Left cardiac atrium (tissue), 4 donors: ENCODE measurements at regions not wholly inside any gene's neighbourhood (a gene's known extent, or its start where the extent isn't known, plus 50 kb on each side); places are given as distances from the start of the nearest gene placed in this dataset.
"Not testable (repeated sequence)": the region's sequence is repeated elsewhere in the genome, so short reads cannot be mapped to it uniquely, and the experiment has no call there.

Source experiments
- ATAC-seq, 2 donors: fragments of 200-7000 bp; cut with Tn5 transposase; one replicate each; pipeline ENCODE4 v1.9.1; 2020; ENCODE audit warnings: mild to moderate bottlenecking in 2 of 2, moderate library complexity in 2 of 2
- DNase-seq: peaks from one replicate; pipeline ENCODE4 v3.0.0-alpha.2; 2020
- intact Hi-C, 2 donors: fragments of 100-400 bp; cut with DNase I; formaldehyde crosslinking; loops; one replicate each; pipeline versions ENCODE4 v1.14.1 to v1.15.1; 2022 to 2023
- donor health status: DM: no; HTN: yes; CAD: no.
- donor health status: DM: no; HTN: yes; CAD: no; lungs with severe emphysema.
- donor health status: DM: yes; HTN: yes; CAD: no.
- donor health status: Dilated cardiomyopathy.

DNA sequence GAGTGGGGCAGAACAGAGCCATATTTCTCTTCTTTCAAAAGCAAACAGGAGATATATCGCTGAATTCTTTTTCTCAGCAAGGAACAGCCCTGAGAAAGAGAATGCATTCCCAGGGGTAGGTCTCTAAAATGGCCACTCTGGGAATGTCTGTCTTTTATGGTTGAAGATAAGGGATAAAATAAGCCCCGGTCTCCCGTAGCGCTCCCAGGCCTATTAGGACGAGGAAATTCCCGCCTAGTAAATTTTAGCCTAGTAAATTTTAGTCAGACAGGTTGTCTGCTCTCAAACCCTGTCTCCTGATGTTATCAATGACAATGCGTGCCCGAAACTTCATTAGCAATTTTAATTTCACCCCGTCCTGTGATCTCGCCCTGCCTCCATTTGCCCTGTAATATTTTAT, 73.9 kb upstream of the WIPF1 start:
- intact Hi-C loops, ATAC-seq, DNase-seq: not testable (repeated sequence)

DNA sequence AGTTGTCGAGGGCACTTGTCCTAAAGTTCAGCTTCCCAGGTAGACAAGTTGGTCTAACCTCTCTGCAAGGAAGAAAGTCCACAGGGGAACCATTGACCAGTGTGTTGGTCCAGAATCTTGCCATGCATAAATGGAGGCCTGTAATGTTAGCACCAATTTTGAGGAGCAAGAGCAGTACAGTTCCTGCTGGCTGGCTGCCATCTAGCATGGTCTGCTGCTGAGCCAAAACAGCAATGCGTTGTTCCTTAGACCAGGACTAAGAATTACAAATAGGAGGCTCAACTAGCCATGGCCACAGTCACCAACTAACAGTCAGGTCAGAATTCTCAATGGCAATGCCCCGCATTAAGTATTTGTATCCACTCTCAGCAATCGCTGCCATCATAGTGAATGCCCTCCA, 72.8 kb upstream of the WIPF1 start:
- no peak for ATAC-seq
- intact Hi-C loops, result no loop called here
- no peak for DNase-seq

DNA sequence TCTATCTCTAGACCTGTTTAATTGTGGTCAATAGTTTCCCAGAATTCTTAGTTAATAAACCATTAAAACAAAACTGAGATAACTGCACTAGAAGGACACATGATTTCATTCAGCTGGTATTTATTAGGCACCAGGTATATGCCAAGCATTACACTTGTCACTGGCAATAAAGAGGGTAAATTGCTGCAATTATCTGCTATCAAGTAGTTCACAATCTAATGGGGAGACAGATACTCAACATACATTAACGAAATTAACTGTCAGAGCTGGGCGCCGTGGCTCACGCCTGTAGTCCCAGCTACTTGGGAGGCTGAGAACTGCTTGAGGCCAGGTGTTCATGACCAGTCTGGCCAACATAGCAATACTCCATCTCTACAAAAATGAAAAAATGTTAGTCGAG, 71.7 kb upstream of the WIPF1 start:
- intact Hi-C loops, result no loop called here
- ATAC-seq, result no peak
- no peak for DNase-seq

DNA sequence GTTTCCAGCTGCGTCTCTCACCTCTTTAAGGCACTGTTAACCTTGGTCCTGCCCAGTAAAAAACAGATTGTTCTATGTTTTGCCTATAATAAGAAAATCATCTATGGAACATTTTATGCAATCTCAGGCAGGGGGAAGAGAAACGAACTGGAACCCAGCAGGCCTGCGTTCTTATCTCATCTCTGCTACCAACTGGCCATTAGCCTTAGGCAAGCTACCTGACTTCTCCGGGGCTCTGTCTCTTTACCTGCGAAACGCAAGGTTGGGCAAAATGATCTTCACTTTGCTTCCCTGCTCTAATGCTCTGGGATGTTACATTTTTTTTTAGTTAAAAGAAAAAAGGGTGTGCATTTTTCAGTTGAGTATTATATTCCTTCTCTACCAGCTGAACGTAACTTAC, 70.5 kb upstream of the WIPF1 start:
- no peak for DNase-seq
- no peak for ATAC-seq
- intact Hi-C loops, result no loop called here

DNA sequence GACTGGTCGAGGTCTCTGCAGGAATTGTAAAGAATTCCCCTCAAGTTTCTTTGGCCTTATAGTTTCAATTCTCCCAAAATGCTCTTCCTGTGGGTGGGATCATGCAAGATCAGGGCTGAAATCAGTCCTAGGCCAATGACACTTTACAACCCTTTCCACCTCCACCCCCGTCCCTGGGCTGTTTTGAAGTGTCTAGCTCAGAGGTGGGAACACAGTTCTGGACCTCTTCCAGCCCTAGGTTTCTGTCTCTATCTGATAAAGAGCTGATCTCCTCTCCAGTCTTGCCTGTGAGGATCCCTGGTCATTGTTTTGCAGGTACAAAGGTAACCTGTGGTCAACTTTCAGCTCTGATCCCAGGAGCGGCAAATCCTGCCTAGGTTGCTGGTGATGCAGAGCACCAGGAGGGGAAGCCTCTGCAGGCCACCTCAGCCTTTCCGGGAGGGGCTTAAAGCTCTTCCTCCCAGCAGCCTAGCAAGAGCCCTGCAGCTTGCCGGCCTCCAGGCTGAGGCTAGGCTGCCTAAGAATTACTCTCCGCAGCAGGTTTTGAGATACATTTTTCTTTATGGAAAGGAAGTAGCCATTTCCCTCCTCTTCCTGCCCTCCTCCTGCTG, 69.8 kb upstream of the WIPF1 start:
- intact Hi-C loops, result no loop called here
- no peak for DNase-seq
- ATAC-seq, result peak in 1 of 2 donors; percentile 33

DNA sequence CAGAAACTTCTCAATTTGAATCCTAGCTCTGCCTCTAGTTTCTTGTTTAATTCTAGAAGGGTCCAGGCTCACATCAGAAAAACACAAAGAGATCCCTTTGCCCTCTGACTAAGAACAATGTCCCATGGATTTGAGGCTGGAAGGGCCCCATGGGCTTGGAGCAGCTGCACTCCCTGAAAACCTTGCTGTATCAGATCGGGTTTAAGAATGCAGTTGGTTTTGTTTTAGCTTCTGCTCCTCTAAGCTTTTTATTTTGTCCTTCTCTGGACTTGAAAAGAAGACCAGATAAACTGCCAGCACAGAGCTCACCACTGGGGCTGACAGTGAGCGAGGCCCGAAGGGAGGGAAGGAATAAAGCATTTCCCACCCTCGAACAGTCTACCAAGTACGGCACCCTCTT, 69.2 kb upstream of the WIPF1 start:
- ATAC-seq, result no peak
- intact Hi-C loops, result no loop called here
- no peak for DNase-seq

DNA sequence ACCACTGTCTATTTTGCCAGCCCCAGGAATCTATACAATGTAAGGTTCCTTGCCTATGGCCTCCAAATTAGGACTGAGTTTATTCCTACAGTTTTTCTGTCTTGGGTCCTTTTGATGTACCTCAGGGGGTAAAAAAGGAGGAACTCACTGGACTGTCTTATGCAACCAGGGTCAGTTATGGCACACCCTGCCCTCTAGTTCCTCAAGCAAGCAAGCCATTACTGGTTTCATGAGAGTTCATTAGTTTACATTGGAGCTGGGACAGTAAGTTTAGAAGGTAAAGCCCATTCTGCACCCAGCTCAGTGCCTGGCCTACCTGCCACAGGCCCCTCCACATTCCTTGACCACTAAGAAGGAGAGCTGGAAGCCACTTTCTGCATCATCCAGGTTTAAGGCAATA, 68.7 kb upstream of the WIPF1 start:
- peak in 1 of 2 donors; percentile 40 for ATAC-seq
- no peak for DNase-seq
- intact Hi-C loops, result no loop called here

DNA sequence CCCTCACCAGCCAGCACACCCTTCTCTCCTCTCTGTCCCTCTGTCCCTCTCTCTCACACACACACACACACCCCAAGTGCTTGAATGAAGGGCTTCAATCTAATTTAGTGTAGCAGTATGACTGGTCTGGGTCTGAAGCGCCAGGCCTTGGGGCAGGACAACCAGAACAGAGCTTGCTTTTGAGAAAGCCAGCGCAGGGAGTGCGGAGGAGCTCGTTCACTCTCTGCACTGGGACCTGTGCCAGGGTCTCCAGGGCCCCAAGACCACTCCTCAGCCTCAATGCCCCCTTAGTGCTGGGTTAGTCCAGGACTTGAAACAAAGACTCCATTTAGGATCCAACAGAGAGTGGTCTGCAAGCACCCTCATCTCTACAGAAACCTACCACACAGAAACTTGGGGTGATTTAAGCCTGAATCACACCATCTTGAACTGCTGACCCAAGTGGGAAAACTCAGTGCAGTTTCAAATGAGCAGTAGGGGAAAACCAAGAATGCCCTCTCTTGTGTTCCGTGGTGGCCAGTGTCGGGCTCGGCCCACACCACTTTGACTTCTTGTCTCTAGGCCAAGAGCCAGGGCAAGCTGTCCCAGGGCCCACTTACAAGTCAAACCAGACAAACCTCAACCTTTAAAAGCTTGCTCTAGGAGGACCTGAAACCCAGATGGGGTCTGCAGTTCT, 66.6 kb upstream of the WIPF1 start:
- intact Hi-C loops, result no loop called here
- peak in 1 of 2 donors; percentile 24 for ATAC-seq
- DNase-seq, result no peak

DNA sequence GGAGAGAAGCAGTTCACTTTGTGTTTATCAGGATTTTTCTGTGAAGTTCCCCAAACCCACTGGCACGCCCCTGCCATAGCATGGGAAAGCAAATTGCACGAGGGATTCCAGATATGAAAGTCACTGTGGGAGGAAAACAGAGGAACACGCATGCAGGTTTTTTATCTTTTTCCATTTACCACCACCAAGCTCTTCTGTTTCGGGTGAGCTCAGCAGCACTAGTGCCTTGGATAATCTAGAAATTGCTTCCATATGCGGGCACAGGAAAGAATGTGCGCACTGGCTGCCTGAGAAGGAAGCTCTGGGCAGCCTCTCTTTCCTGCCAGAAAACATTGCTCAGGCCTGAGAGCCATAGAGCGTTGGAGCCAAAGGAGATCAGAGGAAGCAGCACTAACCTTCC, 65.9 kb upstream of the WIPF1 start:
- ATAC-seq (peak; percentile 10 to 35), DNase-seq (no peak)
- intact Hi-C loops, result no loop called here

DNA sequence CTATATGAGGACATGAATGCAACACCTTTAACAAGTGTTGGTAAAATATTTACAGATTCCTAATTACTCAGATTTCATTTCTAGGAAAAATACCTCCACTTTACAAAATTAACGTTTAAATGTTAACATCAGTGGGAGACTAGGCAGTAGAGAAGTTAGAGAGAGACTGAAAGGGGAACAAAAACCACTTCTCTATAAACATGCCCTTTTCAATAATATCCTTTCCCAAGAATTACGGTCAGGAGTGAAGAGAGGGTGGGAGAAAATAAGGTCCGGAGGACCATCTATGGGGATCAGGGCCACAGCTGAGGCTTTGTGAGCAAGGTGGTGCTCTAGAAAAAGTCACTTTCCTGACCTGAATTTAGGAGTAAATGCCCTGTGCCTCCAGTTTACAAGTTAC, 65.3 kb upstream of the WIPF1 start:
- intact Hi-C loops, result no loop called here
- DNase-seq (no peak), ATAC-seq (no peak)

DNA sequence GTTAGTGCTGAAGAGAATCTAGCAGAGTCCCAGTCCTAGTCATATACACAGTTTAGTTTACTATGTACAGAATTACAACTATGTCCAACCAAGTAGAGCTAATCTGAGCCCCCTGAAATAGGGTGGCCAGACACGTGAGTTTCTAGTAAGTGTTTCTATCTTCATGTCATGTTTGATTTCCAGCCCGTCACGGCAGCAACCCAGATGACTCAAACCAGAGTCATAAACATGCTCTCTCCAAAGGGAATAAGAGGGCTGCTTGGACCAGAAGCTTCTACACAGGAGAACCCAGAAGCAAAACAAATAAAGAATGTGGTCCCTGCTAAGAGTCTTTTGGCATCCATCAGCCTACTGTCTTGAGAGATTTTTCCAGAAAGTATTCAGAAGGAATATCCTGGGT, 64.9 kb upstream of the WIPF1 start:
- no peak for DNase-seq
- intact Hi-C loops, result no loop called here
- ATAC-seq, result peak in 1 of 2 donors; percentile 35

DNA sequence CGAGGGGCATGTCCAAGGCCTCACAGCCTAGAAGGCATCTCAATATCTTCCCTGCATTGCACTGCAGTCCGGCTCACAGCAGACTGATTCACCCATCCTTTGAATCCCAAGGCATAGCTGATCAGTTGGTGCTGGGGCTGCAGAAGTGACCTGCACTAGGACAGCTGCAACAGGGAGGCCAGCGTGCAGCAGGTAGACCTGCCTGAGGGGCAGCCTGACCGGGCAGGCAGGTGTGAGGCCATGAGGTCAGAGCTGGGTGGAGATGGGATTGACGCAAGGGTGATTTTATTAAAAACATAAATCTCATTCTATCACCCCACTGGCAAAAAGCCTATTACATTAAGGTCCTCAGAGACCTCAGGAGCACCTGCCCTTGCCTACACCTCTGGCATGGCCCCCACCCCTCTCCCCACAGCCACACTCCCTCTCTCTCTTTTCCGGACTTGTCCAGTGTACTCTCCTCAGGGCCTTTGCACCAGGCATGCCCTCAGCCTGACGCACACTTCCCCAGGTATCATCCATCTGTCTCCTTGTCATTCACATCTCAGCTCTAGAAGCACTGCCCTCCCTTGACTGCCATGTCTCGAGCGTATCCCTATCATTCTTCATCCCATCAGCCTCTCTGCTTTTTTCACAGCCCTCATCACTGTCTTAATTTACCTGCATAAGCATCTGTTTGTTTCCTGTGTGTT, 63.5 kb upstream of the WIPF1 start:
- intact Hi-C loops, result no loop called here
- no peak for DNase-seq
- ATAC-seq, result no peak

DNA sequence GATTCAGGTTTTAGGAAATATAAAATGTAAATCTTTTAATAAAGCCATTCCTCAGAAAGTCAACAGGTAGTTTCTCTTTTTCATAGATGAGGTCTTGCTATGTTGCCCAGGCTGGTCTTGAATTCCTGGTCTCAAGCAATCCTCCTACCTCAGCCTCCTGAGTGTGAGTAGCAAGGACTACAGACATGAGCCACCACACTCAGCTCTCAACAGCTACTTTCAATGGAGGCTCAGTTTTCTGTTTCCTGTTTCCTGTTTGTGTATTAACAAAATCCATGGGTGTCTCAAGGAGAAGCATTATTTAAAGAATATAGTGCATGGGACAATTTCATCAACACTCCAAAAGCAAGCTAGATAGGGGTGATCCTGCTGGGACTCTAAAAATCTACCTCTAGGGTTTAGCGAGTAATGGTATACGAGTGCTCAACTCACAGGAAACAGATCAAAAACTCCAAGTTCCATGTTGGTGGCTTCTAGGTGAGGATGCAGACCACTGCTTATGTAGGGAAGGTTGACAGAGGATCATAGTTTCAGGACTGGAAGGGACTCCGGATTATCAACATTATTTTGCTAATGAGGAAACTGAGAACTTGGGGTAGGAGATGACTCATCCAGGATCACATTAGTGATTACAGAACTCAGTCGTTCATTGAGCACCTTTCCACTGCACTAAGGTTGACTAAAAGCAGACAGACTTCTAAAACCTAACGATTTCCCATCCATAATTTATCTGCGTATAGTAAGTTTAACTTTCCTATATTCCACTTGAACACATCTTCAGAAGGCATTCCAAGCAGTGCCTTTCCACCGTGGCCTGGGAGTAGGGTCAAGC, 61.7 kb upstream of the WIPF1 start:
- intact Hi-C loops, result no loop called here
- DNase-seq, result no peak
- ATAC-seq, result no peak

DNA sequence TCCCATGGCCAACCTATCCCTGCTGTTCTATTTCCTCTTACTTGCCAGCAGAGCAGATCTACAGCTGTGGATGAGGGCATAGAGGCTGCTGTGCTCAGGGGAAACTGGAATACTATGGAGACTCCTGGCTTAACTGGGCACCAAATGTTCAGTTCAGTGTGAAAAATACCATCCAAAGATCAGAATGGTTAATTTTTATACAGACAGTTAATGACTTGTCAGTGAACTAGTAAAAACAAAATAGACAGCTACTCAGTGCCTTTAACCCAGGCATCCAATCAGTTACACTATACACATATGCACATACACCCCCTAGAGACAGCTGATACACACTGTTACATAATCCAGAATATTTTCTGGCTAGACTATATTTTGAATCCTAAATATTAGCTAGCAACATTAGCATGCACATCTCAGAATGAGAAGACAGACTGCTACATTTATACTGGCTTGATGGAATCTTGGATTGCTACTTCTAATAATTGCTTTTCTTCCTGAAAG, 59.1 kb upstream of the WIPF1 start:
- intact Hi-C loops, result no loop called here
- ATAC-seq (no peak), DNase-seq (no peak)

DNA sequence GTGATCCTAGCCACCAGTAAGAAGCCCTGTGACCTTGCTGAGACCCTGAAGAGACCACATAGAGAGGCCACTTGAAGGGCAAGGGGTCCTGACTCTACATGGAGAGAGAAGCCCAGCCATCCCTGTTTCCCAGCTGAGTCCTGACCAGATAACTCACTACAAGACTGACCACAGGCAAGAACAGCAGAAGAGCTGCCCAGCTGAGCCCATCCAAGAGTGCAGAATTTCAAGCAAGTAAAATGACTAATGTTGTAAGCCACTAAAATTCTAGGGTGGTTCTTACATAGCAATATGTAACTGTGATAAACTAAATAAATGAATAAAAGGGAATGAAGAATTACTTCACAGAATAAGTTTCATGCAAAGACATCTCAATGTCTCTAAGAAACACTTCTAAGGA, 58.4 kb upstream of the WIPF1 start:
- no peak for DNase-seq
- intact Hi-C loops, result no loop called here
- no peak for ATAC-seq

DNA sequence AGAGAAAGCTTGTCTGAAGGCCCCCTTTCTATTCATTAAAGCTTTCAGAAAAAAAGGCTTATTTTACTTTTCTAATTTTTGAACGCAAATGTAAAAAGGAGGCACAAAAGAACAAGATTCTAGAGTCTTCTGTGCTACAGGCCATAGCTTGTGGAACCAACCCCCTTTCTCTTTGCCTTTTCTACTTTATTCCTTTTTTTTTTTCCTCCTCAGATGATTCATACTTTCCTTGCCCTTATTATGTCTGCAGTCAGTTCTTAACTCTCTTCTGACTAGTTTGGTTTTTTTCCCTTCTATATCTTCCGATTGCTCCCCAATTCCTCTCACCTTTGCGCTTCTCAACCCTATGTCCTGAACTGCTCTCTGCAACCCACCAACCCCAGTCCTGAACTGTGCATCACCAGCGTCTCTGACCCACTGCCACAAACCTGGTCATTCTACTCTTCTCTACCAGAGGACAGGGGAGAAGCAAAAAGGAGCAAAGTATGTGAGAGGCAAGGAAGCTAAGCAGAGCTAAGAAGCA, 56.9 kb upstream of the WIPF1 start:
- intact Hi-C loops, result no loop called here
- ATAC-seq (no peak), DNase-seq (no peak)

DNA sequence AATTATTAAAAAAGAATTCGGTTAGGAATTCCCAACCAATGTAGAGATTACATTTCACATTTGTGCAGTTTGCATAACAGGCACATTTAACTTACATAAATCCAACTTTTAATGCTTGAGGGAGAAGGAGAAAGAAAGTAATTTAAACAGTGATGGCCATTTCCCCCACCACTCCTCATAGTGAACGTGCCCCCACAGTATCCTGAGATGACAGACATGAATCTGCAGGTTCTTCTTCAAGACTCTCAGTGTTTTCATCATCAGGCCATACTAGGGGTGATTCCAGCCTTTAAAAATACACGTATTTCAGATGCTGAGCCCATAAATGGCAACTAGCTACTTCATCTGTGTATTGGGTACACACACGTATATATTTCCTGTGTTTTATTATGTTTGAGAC, 51.3 kb upstream of the WIPF1 start:
- ATAC-seq, result no peak
- intact Hi-C loops, result no loop called here
- no peak for DNase-seq
